Inferior parietal cortex (tissue), 1 donor: ENCODE measurements at regions not wholly inside any gene's neighbourhood (a gene's known extent, or its start where the extent isn't known, plus 50 kb on each side); places are given as distances from the start of the nearest gene placed in this dataset.
"Not testable (repeated sequence)": the region's sequence is repeated elsewhere in the genome, so short reads cannot be mapped to it uniquely, and the experiment has no call there.

Experiments
- DNase-seq: peaks from one replicate; pipeline ENCODE4 v3.0.0-alpha.2; 2016; ENCODE audit errors: extremely low spot score

- no peak for DNase-seq
Observed at GRCh38 chr11:37916331-37916730, 1318.3 kb upstream of the RAG2 start.

- DNase-seq: no peak
Observed at GRCh38 chr11:37914859-37915258, 1316.8 kb upstream of the RAG2 start.

DNA sequence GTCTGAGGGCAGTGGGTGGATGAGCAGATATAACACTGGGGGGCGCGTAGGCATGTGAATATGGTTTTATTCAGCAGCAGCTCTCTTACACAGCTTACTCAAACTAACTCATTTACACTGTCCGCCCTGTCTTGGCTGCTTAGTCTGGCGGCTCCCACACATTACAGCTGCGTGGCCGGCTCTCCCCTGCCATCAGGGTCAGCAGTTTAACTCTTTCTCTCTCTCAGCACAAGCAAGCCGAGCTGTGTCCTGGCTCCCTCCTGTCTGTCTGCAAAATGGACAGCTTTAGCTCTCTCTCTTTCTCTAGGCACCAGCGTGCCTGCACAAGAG is 1310.1 kb upstream of the RAG2 start:
- DNase-seq: no peak

- DNase-seq: no peak
Observed at GRCh38 chr11:37907436-37908218, 1309.6 kb upstream of the RAG2 start.

DNA sequence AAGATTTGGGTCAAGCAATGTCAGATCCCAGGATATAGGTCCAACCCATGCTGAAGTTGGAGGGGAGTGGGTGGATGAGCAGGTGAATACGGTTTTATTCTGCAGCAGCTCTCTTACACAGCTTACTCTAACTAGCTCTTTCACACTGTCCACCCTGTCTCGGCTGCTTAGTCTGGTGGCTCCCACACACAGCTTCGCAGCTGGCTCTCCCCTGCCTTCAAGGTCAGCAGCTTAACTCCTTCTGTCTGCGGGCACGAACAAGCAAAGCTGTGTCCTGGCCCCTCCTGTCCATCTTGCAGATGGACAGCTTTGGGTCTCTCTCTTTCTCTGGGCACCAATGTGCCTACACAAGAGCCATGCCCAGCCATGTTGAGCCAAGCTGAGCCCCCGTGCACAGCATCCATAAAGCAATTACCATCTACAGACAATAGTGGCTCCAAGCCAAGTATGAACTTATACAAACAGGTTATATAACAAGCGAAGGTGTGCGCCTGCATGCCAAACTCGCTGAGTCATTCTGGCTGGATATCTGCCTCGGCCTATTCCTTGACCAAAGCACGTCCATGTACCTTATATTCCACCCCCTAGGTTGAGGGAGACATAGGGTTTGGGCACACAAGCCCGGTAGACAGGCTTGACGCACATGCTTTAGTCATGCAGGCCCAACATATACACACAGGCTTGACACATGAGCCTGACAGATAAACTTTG is 1307.8 kb upstream of the RAG2 start:
- no peak for DNase-seq

DNA sequence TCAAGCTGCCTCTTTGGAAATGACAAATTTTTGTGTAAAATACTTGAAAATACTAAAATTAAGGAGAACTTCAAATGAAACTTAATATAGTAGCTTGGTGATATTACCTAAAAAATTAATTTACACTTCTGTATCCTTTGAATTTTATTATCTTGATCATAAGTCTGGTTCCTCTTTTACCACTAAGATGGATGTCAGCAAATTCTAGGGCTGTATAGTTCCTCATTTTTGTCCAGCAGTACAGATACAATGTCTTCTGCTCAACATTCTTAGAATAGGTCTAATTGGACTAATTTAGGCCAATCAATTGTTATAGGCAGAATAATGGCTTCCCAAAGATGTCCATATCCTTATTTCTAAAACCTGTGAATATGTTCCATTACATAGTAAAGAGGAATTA is 1298.0 kb upstream of the RAG2 start:
- no peak for DNase-seq

GRCh38 chr11:37881741-37882140 is 1283.7 kb upstream of the RAG2 start:
- no peak for DNase-seq

GRCh38 chr11:37861671-37862070 is 1263.6 kb upstream of the RAG2 start:
- DNase-seq: no peak

- DNase-seq: not testable (repeated sequence)
Observed at GRCh38 chr11:37858806-37859537, 1260.9 kb upstream of the RAG2 start.

- no peak for DNase-seq
Observed at GRCh38 chr11:37858398-37858797, 1260.4 kb upstream of the RAG2 start.

DNA sequence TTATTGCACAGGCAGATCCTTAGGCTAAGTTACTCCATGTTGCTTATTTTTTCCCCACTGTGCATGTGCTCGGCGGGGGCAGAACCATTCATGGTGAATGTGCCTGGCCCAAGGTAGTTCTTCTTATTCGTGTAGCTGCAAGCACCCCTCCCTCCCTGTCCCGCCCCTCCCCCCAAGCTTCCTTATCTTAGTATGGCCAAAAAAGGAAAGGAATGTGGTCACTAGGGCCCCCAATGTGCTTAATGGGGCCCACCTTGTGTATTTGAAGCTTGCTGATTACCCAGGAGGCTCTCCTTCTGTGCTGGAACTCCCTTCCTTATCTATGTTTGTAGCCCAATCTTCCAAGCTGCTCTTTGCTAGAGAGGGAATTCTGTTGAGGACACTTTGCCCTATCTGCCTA is 1259.7 kb upstream of the RAG2 start:
- no peak for DNase-seq

DNA sequence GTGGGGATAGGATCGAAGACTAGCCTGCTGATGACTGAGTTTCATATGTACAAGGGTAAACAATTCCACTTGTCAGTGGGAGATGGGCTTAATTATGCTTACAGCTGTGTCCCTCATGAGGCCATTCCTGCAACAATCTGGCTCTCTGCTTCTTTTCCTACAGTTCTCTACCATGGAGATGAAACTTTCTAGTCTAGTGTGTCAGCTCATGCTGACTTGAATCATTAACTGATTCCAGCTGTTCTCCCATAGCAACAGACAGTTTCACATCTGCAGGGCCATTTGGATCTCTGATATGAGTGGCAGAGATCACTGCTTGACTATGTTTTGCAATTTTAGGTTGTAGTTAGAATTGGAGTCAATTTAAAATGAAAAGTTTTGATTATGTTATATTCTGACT is 1251.7 kb upstream of the RAG2 start:
- DNase-seq: no peak

- DNase-seq: no peak
Observed at GRCh38 chr11:37843603-37844002, 1245.6 kb upstream of the RAG2 start.

GRCh38 chr11:37841016-37841415 is 1243.0 kb upstream of the RAG2 start:
- no peak for DNase-seq

GRCh38 chr11:37840345-37840744 is 1242.3 kb upstream of the RAG2 start:
- not testable (repeated sequence) for DNase-seq

DNA sequence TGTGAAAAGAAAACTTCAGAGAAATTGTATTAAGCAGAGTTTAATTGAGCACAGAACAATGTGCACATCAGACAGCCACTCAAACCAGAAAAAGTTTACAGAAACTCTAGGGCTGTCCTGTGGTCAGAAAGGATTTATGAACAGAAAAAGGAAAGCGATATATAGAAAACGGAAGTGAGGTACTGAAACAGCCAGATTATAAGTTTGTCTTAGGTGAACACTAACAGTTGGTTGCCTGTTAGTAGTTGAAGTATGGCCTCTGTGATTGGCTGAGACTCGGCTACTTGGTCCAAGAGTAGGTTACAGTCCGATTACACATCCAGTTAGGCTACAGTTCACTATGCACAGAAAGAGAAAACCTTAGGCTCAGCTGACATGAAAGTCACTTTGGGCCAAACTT is 1232.5 kb upstream of the RAG2 start:
- no peak for DNase-seq

DNA sequence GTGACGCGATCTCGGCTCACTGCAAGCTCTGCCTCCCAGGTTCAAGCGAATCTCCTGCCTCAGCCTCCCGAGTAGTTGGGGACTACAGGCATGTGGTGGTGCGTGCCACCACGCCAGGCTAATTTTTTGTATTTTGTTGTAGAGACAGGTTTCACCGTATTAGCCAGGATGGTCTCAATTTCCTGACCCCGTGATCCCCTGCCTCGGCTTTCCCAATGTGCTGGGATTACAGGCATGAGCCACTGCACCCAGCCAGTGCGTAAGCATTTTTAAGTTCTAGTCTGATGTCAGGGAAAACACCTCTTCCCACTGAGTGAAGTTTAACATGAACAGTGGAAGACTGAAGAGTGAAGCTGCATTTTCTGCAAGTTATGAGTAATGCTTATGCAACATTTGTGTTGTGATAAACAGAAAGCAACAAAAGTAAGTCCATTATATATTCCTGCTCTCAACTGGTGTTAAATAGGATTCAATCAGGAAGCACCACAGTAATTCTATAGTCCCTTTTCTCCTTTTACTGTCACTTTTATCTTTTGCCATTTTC is 1219.8 kb upstream of the RAG2 start:
- no peak for DNase-seq

- no peak for DNase-seq
Observed at GRCh38 chr11:37812281-37812880, 1214.3 kb upstream of the RAG2 start.

DNA sequence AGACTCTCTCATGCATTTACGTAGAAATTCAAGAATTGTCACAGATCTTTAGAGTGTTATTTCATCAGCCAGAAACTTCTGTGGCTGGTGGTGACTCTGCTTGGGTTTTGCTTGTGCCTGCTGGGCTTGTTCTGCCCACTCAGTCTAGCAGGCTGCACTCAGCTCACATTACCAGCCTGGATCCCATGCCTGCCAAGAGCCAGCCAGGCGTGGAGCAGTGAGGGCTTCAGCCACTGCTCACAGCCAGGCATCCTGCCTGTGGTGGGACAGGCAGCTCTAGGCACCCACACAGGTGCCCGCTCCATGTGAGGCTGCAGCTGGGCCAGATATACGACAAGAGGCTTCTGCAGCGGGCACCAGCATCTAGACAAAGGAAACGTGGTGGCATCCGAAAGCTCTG is 1213.3 kb upstream of the RAG2 start:
- no peak for DNase-seq

GRCh38 chr11:37804666-37805065 is 1206.6 kb upstream of the RAG2 start:
- no peak for DNase-seq

GRCh38 chr11:37788141-37788877 is 1190.3 kb upstream of the RAG2 start:
- no peak for DNase-seq
